ENCODE measurements at regions not wholly inside any gene's neighbourhood (a gene's known extent, or its start where the extent isn't known, plus 50 kb on each side); places are given as distances from the start of the nearest gene placed in this dataset.

GRCh38 chr3:21132896-21133295, 618.1 kb downstream of the ZNF385D start:
- no peak for DNase-seq
- H2BK120ac ChIP-seq (ENCODE audit: low read depth, low read length, poor library complexity, severe bottlenecking) = no peak overlapping the region
- no peak for TF ChIP-seq CTCF (conservative IDR thresholded peaks at IDR 0.05)
- H3K4me1 ChIP-seq (ENCODE audit: insufficient read depth, low read length) = no peaks in the 10 kb centered on the region
- no peak overlapping the region for H2BK12ac ChIP-seq (ENCODE audit: insufficient read length, low read depth, low read length)
- H3K23ac ChIP-seq (ENCODE audit: insufficient read length, low read depth, low read length) = no peak overlapping the region
- H2AK5ac ChIP-seq (ENCODE audit: insufficient read length, low read length) = no peak overlapping the region
- H3K27me3 Mint-ChIP-seq (ENCODE audit: low read depth) = no peaks in the 10 kb centered on the region
- H4K8ac ChIP-seq (replicated peaks; ENCODE audit: insufficient read length, low read depth, low read length) = no peak overlapping the region
- H3K79me1 ChIP-seq (ENCODE audit: insufficient read depth, low read depth, low read length, poor library complexity, severe bottlenecking) = no peaks in the 10 kb centered on the region
- no peak overlapping the region for H2BK15ac ChIP-seq (ENCODE audit: low read depth, low read length)
- no peaks in the 10 kb centered on the region for H3K27me3 ChIP-seq (ENCODE audit: insufficient read depth, low read length)
- peaks cover 9 to 12% of the 10 kb centered on the region in 2 experiments for H3K9me3 Mint-ChIP-seq
- H2BK5ac ChIP-seq (ENCODE audit: insufficient read length, low read length) = no peak overlapping the region
- no peak overlapping the region for H3T11ph ChIP-seq (ENCODE audit: low read length)
- no peak overlapping the region for H2AFZ ChIP-seq (ENCODE audit: low read length)
- no peak overlapping the region for H3K27ac ChIP-seq (ENCODE audit: insufficient read length, low read depth, low read length)
- H3K4ac ChIP-seq (ENCODE audit: low read depth, low read length) = no peak overlapping the region
- no peak overlapping the region for H3K14ac ChIP-seq (ENCODE audit: insufficient read depth, low read length)
- H3K56ac ChIP-seq (ENCODE audit: insufficient read length, low read depth, low read length) = no peak overlapping the region
- H3K36me3 Mint-ChIP-seq (ENCODE audit: insufficient read depth in 1 of 3, low read depth in 3 of 3) = peaks cover under 1 to 4% (median 3%) of the 10 kb centered on the region in 3 experiments; a peak in 2 of 7 replicates
- no peak overlapping the region for H3K9ac ChIP-seq (ENCODE audit: extremely low read depth, insufficient read length, low read length)
- no peak overlapping the region for H3K4me3 Mint-ChIP-seq
- H3K18ac ChIP-seq (ENCODE audit: insufficient read length, low read depth, low read length) = no peak overlapping the region
- H4K91ac ChIP-seq (ENCODE audit: insufficient read length, low read depth, low read length) = no peak overlapping the region
- H3K4me1 Mint-ChIP-seq = no peaks in the 10 kb centered on the region
- H3K79me2 ChIP-seq (ENCODE audit: insufficient read depth, low read length) = no peaks in the 10 kb centered on the region
- H2BK20ac ChIP-seq (ENCODE audit: low read depth, low read length, poor library complexity, severe bottlenecking) = no peak overlapping the region
- no peaks in the 10 kb centered on the region for H3K9me3 ChIP-seq (ENCODE audit: control insufficient read depth, low read depth, low read length)
- H3K23me2 ChIP-seq (ENCODE audit: insufficient read length, low read depth, low read length, poor library complexity, severe bottlenecking) = no peaks in the 10 kb centered on the region
- H4K20me1 ChIP-seq (ENCODE audit: control insufficient read depth, insufficient read depth, insufficient read length) = no peaks in the 10 kb centered on the region
- H4K5ac ChIP-seq (ENCODE audit: insufficient read length, low read depth, low read length) = no peak overlapping the region
- no peak overlapping the region for H3K4me2 ChIP-seq (ENCODE audit: insufficient read depth, insufficient read length, low read length)
- H3K27ac Mint-ChIP-seq = no peak overlapping the region

Data from H9 (cell line).